Kidney (tissue), 13 donors: ENCODE measurements at regions not wholly inside any gene's neighbourhood (a gene's known extent, or its start where the extent isn't known, plus 50 kb on each side); places are given as distances from the start of the nearest gene placed in this dataset.

Experiments used
- DNase-seq, 5 donors: peaks; one replicate each; pipeline ENCODE4 v3.0.0-alpha.2; 2013 to 2020
- FAIRE-seq: peaks from 2 replicates; lab custom pipeline; 2012; peaks lifted over from hg19 to GRCh38; lab: Jason Lieb, UNC
- H3K27ac ChIP-seq, 2 donors: one replicate each; pipeline ENCODE4 v1.7.0; 2013; ENCODE audit warnings: low read depth in 2 of 2, low read length in 2 of 2, inconsistent platforms in 1 of 2
- H3K27me3 ChIP-seq: one replicate; pipeline ENCODE4 v1.7.1; 2013; ENCODE audit warnings: low read length, inconsistent platforms; ENCODE audit not compliant: control insufficient read depth, insufficient read depth
- H3K36me3 ChIP-seq, 3 donors: one replicate each; pipeline versions ENCODE4 v1.7.0 to v1.7.1; 2013; ENCODE audit warnings: low read length in 3 of 3, control low read depth in 1 of 3, inconsistent platforms in 1 of 3; ENCODE audit not compliant: insufficient read depth in 3 of 3, control insufficient read depth in 2 of 3
- H3K4me1 ChIP-seq, 3 donors: one replicate each; pipeline versions ENCODE4 v1.7.0 to v1.7.1; 2013; ENCODE audit warnings: low read length in 3 of 3, inconsistent platforms in 1 of 3, low read depth in 1 of 3; ENCODE audit not compliant: control insufficient read depth in 2 of 3, insufficient read depth in 2 of 3
- H3K4me3 ChIP-seq, 3 donors: one replicate each; pipeline versions ENCODE4 v1.7.0 to v1.8.1; 2013; ENCODE audit warnings: low read length in 3 of 3, control low read depth in 1 of 3, inconsistent platforms in 1 of 3
- H3K9ac ChIP-seq, 3 donors: one replicate each; pipeline versions ENCODE4 v1.7.0 to v1.7.1; 2013; ENCODE audit warnings: low read length in 3 of 3, control low read depth in 1 of 3, inconsistent platforms in 1 of 3
- H3K9me3 ChIP-seq, 3 donors: one replicate each; pipeline versions ENCODE4 v1.7.0 to v1.7.1; 2013; ENCODE audit warnings: low read length in 3 of 3, control low read depth in 1 of 3, inconsistent platforms in 1 of 3; ENCODE audit not compliant: control insufficient read depth in 2 of 3, insufficient read depth in 1 of 3
- intact Hi-C: fragments of 100-400 bp; cut with DNase I; formaldehyde crosslinking; loops from one replicate; pipeline ENCODE4 v1.11.1; 2022
- TF ChIP-seq, protein P1 (sequence below): IDR thresholded peaks from 3 replicates; pipeline ENCODE4 v1.5.1; 2012; ENCODE audit warnings: mild to moderate bottlenecking, moderate library complexity, borderline replicate concordance; ENCODE audit not compliant: insufficient read depth; ENCODE audit errors: extremely low read depth
- donor health status: control.
- donor health status: control.
- donor health status: control.
- donor health status: control.
- donor health status: control.
- donor health status: DM: yes; HTN: yes; CAD: no.
- donor health status: Normal renal cell carcinoma (clear cell type).

DNA sequence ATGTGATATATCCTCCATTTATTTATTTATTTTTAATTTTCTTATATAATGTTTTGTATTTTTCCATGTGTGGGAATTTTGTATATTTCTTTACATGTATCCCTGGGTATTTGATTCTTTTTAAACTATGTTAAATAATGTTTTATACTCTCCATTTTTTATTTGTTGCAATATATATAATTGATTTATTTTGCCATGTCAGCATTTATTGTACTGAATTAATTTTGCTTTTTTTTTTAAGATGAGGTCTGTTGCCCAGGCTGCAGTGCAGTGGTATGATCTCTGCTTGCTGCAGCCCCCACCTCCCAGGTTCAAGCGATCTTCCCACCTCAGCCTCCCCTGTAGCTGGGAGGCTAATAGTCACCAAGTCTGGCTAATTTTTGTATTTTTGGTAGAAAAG lies 187.4 kb downstream of the CDC14C start:
- Histone ChIP-seq H3K9ac (no peak overlapping the region), H3K4me3 (no peak overlapping the region), H3K4me1 (no peaks in the 10 kb centered on the region), H3K27ac (no peak overlapping the region), H3K27me3 (no peaks in the 10 kb centered on the region), H3K36me3 (no peaks in the 10 kb centered on the region), H3K9me3 (no peaks in the 10 kb centered on the region)
- DNase-seq: no peak
- intact Hi-C loops: no loop called here
- no peak for FAIRE-seq
- TF ChIP-seq, protein P1, sequence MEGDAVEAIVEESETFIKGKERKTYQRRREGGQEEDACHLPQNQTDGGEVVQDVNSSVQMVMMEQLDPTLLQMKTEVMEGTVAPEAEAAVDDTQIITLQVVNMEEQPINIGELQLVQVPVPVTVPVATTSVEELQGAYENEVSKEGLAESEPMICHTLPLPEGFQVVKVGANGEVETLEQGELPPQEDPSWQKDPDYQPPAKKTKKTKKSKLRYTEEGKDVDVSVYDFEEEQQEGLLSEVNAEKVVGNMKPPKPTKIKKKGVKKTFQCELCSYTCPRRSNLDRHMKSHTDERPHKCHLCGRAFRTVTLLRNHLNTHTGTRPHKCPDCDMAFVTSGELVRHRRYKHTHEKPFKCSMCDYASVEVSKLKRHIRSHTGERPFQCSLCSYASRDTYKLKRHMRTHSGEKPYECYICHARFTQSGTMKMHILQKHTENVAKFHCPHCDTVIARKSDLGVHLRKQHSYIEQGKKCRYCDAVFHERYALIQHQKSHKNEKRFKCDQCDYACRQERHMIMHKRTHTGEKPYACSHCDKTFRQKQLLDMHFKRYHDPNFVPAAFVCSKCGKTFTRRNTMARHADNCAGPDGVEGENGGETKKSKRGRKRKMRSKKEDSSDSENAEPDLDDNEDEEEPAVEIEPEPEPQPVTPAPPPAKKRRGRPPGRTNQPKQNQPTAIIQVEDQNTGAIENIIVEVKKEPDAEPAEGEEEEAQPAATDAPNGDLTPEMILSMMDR: no peak

DNA sequence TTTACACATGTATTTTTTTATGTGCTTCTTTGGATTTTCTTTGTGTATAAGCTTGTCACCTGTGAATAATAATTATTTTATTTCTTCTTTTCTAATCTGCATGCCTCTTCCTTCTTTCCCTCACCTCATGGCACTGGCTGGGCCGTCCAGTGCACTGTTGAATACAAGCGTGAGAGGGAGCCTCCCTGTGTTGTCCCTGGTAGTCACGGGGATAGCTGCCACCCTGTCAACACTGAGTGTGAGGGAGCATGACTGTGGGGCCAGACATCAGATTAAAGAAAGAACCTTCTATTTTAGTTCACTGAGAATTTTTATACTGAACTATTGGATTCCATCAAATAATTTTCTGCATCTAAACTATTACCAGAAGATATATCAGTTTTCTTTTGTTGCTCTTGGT lies 187.9 kb downstream of the CDC14C start:
- TF ChIP-seq, protein P1: no peak
- intact Hi-C loops: no loop called here
- H3K4me3 ChIP-seq: no peak overlapping the region
- H3K27ac ChIP-seq: no peak overlapping the region
- DNase-seq (peak in 1 of 5 donors; percentile 12), FAIRE-seq (no peak)
- H3K4me1 ChIP-seq: no peaks in the 10 kb centered on the region
- no peaks in the 10 kb centered on the region for H3K9me3 ChIP-seq
- no peaks in the 10 kb centered on the region for H3K36me3 ChIP-seq
- no peak overlapping the region for H3K9ac ChIP-seq
- no peaks in the 10 kb centered on the region for H3K27me3 ChIP-seq

DNA sequence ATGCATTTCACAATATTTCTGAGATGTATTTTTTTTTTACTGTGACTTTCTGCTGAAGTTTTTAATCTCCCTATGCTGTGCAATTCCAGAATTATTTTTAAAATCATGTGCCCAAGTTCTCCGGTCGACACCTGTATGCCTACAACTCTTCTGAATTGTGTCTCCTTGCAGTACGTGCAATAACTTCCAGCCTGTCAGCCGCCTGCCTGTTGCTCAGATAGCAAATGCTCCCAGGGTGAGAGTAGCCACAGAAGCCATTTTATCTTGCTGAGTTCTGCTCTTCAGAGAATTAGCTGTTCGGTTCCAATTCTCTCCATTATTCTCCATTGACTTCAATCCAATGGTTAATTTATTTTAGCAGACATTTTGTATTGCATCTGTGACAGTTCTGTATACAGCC lies 188.3 kb downstream of the CDC14C start:
- no peaks in the 10 kb centered on the region for H3K4me1 ChIP-seq
- no peak for FAIRE-seq

DNA sequence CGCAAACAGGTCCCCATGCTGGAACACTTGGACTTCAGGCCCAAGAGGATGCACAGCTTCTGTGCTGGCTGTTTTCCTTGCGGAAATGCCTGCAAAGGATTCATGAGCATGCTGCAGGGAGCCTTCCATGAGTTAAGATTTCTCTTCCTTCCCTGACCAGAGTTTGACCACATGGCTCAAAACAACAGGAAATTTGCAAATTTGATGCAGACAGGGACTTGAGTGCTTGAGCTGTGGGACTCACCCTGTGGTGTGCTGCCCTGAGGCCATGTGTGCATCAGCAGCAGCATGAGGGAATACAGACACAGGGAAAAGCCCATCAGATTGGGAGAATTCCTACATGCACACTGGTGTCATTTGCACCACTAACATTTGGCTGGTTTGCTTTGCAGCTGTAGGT lies 195.4 kb downstream of the CDC14C start:
- DNase-seq (no peak), FAIRE-seq (no peak)
- intact Hi-C loops: no loop called here
- H3K27me3 ChIP-seq: no peaks in the 10 kb centered on the region
- H3K4me3 ChIP-seq: no peak overlapping the region
- no peak overlapping the region for H3K9ac ChIP-seq
- no peaks in the 10 kb centered on the region for H3K9me3 ChIP-seq
- no peaks in the 10 kb centered on the region for H3K4me1 ChIP-seq
- TF ChIP-seq, protein P1: no peak
- H3K27ac ChIP-seq: no peak overlapping the region
- H3K36me3 ChIP-seq: no peaks in the 10 kb centered on the region

More for the DNA sequence above, 188.3 kb downstream of the CDC14C start:
- TF ChIP-seq, protein P1: no peak
- Histone ChIP-seq H3K4me3 (no peak overlapping the region), H3K9ac (no peak overlapping the region), H3K27me3 (no peaks in the 10 kb centered on the region), H3K27ac (no peak overlapping the region), H3K36me3 (no peaks in the 10 kb centered on the region), H3K9me3 (no peaks in the 10 kb centered on the region)
- no peak for DNase-seq
- intact Hi-C loops: no loop called here
